ENCODE measurements at regions not wholly inside any gene's neighbourhood (a gene's known extent, or its start where the extent isn't known, plus 50 kb on each side); places are given as distances from the start of the nearest gene placed in this dataset.

GRCh38 chr19:28394725-28395124, 818.2 kb downstream of the UQCRFS1 start:
- ChIA-PET CTCF (no interaction called here), POLR2A (no interaction called here)
- H3K36me3 ChIP-seq (ENCODE audit: control insufficient read depth in 2 of 2, insufficient read depth in 1 of 2, low read length in 2 of 2), result no peaks in the 10 kb centered on the region; a peak in 2 of 3 replicates
- no peak overlapping the region for H3K4me3 ChIP-seq (ENCODE audit: low read depth, low read length)
- no peaks in the 10 kb centered on the region for H3K9me3 ChIP-seq (ENCODE audit: control insufficient read depth, insufficient read depth, low read depth, low read length)
- no peak overlapping the region for H3K27ac ChIP-seq (ENCODE audit: extremely low read depth, low read depth, low read length)
- H3K4me1 ChIP-seq (ENCODE audit: control insufficient read depth, insufficient read depth, low read length), result peaks cover 18% of the 10 kb centered on the region
- TF ChIP-seq OSR2 (tag by site-specific recombination; IDR thresholded peaks at IDR 0.05) (no peak), SP7 (tag by site-specific recombination; IDR thresholded peaks at IDR 0.05) (0 out of 2 replicates have a peak, but pooled peaks have one; percentile 25), ZNF280D (tag by site-specific recombination; IDR thresholded peaks at IDR 0.05) (no peak)

GRCh38 chr19:28393574-28394336, 819.2 kb downstream of the UQCRFS1 start:
- POLR2A ChIA-PET, result no interaction called here
- Histone ChIP-seq H3K36me3 (ENCODE audit: control insufficient read depth in 2 of 2, insufficient read depth in 1 of 2, low read length in 2 of 2) (no peaks in the 10 kb centered on the region; a peak in 2 of 3 replicates), H3K4me1 (ENCODE audit: control insufficient read depth, insufficient read depth, low read length) (peaks cover 18% of the 10 kb centered on the region), H3K9me3 (ENCODE audit: control insufficient read depth, insufficient read depth, low read depth, low read length) (no peaks in the 10 kb centered on the region), H3K4me3 (ENCODE audit: low read depth, low read length) (no peak overlapping the region), H3K27ac (ENCODE audit: extremely low read depth, low read depth, low read length) (no peak overlapping the region)
- CTCF ChIA-PET, result interaction anchor here (0.5 kb wide), 1 partner anchor 12 kb away, joined by 4 read pairs; no protein-coding TSS in a partner anchor
- TF ChIP-seq HIC1 (tag by site-specific recombination; IDR thresholded peaks at IDR 0.05), result no peak
- no peak for TF ChIP-seq ZNF791 (tag by site-specific recombination; IDR thresholded peaks at IDR 0.05)
- no peak for TF ChIP-seq ZNF221 (tag by site-specific recombination; IDR thresholded peaks at IDR 0.05; ENCODE audit: borderline replicate concordance)
- TF ChIP-seq ZNF16 (tag by site-specific recombination; IDR thresholded peaks at IDR 0.05; ENCODE audit: low read depth), result no peak
- no peak for TF ChIP-seq ZNF530 (tag by site-specific recombination; IDR thresholded peaks at IDR 0.05; ENCODE audit: low read depth)
- no peak for TF ChIP-seq FEZF1 (tag by site-specific recombination; IDR thresholded peaks at IDR 0.05)
- TF ChIP-seq ZNF24 (tag by site-specific recombination; IDR thresholded peaks at IDR 0.05), result no peak
- no peak for TF ChIP-seq GLIS2 (tag by site-specific recombination; IDR thresholded peaks at IDR 0.05)
- TF ChIP-seq ZNF214 (tag by site-specific recombination; IDR thresholded peaks at IDR 0.05; ENCODE audit: borderline replicate concordance), result no peak
- no peak for TF ChIP-seq ZNF707 (tag by site-specific recombination; IDR thresholded peaks at IDR 0.05)
- no peak for TF ChIP-seq ZNF404 (tag by site-specific recombination; IDR thresholded peaks at IDR 0.05)
- no peak for TF ChIP-seq INSM2 (tag by site-specific recombination; IDR thresholded peaks at IDR 0.05)
- TF ChIP-seq ZBTB11 (tag by site-specific recombination; conservative IDR thresholded peaks at IDR 0.05; ENCODE audit: low read depth), result no peak
- TF ChIP-seq ZNF280C (tag by site-specific recombination; IDR thresholded peaks at IDR 0.05), result no peak
